HG03521 (cell line): ENCODE measurements at regions not wholly inside any gene's neighbourhood (a gene's known extent, or its start where the extent isn't known, plus 50 kb on each side); places are given as distances from the start of the nearest gene placed in this dataset.
"Not testable (repeated sequence)": the region's sequence is repeated elsewhere in the genome, so short reads cannot be mapped to it uniquely, and the experiment has no call there.

Experiments
- ATAC-seq: cut with Tn5 transposase; IDR thresholded peaks from one replicate; pipeline ENCODE4 v1.9.1; 2021; ENCODE audit warnings: mild to moderate bottlenecking, moderate library complexity; ENCODE audit not compliant: unreplicated experiment

DNA sequence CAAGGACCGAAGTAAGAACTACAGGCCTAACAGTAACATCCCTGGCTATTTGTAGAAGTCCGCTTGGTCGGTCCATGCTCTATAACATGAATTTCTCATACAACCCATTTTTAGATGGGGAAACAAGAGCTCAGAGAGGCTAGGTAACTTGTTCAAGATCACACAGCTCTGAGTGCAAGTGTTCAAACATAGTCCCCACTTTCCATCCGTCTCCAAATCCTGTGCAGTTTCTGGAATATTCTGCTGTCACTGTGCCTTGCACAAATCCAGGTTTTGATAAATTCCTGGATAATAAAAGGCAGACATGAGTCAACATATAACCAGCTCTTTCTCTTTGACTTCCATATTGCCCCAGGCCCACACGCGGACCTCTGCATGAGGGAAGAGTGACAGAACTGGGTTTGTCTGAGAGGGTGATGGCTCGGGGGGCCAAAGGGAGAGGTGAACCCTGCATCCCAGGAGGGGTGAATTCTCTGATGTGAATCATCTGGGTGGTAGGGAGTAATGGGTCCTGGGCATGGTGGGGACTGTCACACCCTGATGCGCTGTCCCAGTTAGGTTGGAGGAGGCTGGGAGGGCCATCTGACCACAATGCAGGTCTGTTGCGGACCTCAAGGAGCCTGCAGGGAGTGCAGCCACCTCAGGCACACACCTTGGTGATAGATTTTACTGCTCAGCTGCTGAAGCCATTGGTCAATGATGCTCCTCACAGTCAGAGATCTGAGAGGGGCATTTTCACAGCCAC, 162.2 kb downstream of the SMAD6 start:
- ATAC-seq = no peak

DNA sequence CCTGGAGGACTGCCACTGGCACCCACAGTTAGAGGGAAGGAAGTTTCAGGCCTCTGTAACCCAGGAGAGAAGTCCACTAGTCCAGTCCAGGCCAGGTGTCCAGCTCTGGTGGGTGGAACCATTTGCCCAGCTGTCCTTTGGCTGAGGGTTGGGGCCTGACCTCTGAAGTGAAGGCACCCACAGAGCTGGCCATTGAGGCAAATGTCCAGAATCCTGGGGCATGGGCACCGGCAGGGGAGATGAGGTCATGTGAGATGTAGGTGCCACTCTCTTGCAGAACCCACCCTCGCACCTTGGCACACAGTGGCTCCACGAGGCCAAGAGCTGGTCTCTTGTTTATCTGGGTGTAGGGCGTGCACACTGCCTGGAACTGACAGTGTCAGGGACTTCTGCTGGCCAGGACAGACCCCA, 162.8 kb downstream of the SMAD6 start:
- ATAC-seq = no peak

DNA sequence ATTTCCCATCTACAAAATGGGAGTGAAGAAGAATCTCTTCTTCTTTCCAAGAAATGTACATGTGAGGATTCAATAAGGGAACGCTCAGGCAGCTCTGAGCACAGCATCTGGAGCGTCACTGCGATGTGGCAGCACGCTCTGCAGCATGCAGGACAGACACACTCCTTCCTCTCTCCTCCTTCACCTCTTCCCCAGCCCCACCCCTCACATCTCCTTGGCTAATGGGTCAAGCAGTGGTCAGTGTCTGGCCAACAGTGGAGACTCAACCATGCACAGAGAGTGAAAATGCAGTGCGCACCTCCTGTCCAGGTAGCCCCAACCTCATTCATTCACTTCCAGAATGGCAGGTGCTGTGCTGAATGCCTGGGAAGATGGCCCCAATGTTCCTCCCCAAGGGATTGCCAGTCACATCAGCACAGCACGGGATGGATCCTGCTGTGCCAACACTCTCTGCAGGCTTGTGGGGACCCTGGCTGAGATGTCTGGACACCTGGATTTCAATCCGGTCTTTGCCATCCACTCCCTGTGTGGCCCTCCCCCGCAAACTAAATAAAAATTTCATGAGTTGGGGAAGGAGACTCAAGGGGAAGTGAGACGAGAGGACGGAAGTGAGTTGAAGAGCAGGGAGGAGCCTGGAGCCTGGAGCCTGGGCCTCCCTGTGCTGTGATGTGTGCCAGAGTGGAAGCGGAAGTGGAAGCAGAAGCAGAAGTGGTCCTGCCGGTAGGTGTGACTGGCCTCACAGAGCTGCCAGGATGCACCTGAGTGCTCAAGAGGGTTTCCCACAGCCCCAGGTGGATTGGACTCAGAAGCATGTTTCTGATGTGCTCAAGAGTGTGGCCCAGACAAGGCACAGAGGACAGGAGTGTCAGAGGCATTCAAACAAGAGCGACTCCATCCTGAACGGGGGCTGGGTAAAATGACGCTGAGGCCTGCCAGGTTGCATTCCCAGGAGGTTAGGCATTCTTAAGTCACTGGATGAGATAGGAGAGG, 163.9 kb downstream of the SMAD6 start:
- peak; percentile 81 for ATAC-seq

DNA sequence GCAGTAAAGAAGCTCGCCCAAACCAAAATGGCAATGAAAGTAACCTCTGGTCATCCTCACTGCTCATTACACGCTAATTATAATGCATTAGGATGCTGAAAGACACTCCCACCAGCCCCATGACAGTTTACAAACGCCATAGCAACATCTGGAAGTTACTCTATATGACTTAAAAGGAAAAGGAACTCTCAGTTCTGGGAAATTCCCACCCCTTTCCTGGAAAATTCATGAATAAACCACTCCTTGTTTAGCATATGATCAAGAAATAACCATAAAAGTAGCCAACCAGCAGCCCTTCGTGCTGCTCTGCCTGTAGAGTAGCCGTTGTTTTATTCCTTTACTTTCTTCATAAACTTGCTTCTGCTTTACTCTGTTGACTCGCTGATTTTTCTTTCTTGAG, 164.6 kb downstream of the SMAD6 start:
- no peak for ATAC-seq

DNA sequence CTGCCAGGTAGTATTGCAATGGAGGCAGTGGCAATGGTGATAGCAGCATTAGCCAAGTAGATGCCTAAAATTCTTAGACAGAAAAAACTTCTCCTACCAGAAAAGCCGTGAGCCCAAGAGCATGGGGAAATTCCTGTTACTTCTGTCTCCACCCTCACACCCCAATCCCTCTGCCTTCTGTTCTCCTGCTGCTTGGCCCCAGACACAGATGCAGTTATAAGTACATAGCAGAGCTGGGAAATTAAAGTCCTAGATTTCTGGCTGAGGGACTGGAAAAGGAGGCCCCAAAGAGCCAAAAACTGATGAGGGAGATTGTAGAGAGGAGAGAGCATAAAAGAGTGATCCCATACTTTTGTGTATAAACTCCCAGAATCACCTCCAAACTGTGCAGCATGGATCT, 166.9 kb downstream of the SMAD6 start:
- no peak for ATAC-seq

DNA sequence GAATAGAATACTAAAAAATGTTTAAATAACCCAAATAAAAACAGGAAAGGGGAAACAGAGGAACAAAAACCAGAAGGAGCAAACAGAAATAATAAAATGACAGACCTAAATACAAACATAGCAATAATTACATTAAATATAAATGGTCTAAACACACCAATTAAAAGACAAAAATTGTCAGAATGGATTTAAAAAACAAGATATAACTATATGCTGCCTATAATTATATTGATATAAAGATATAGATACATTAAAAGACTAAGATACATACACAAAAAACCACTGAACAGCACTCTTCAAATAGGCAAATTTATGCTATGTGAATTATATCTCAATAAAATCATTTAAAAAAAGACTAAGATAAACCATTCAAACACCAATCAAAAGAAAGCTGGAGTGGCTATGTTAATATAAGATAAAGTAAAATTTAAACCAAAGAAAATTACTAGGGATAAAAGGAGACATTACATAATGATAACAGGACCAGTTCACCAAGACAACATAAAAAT, 168.9 kb downstream of the SMAD6 start:
- no peak for ATAC-seq

DNA sequence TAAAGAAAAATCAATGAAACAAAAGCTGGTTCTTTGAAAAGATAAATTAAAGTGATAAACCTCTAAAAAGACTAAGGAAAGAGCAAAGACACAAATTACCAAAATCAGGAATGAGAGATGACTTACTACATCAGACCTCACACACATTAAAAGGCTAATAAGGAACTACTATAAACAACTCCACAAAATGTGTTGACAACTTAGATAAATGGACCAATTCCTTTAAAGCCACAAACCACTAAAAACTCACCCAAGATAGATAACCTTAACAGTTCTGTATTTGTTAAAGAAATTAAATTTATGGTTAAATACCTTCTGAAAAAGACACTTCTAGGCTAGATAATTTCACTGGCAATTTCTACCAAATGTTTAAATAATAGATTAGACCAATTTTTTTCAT, 170.4 kb downstream of the SMAD6 start:
- no peak for ATAC-seq

DNA sequence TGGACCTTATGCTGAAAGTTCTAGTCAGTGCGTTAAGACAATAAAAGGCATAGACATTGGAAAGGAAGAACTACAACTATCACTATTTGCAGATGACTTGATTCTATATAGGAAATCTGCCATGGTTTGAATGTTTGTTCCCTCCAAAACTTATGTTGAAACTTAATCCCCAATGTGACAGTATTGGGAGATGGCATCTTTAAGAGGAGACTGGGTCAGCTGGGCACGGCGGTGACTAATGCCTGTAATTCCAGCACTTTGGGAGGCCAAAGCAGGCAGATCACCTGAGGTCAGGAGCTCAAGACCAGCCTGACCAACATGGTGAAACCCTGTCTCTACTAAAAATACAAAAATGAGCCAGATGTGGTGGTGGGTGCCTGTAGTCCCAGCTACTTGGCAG, 171.3 kb downstream of the SMAD6 start:
- ATAC-seq = not testable (repeated sequence)

DNA sequence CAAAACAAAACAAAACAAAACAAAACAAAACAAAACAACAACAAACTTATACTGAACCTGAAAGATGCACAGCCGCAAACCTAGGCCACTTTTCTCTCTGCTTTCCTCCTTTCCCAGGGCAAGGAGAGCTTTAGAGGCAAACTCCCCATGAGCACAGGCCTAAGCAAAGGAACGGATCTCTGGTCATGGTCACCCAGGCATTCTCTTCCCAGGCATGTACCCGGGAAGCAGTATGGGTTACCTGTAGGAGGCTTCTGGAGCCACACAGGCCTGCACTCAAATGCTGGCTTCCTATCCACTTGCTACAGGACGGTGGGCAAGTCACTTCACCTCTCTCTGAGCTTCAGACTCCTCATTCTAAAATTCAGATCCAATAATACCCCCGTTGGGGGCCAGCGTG, 171.8 kb downstream of the SMAD6 start:
- ATAC-seq = no peak

DNA sequence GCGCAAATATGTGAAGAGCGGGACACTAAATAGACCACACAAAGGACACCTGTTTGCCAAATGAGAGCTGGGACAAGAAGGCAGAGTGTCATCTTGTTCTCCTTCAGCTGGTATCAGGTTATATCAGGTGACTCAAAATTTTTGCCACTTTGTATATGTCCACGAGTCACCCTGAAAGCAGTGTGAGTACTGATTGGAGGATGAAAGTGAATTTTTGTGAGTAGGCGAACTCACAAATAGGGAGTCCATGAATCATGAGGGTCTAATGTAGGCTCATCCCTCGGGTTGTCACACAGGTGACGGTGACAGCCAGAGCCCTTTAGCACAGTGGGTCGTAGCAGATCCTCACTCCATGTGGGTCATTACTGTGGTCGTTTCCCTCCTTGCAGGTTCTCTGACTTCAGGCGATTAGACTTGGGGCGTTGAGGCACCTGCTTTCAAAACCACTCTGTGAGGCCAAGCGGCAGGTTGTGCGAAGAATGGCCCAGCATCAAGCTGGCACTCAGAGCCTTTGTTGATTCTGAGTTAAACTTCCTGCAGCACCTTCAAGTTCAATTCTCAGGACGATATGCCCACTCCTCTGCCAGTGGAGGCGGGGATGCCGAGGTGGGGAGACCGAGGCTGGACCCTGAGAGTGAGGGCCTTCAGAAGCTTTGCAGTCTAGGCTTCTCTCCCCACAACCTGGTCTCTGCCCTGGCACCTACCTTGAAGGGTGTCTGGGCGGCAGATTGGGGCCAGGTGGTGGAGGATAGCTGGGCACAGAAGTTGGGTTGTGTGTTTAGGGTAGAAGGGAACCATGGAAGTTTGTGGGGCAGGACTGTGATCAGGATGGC, 173.8 kb downstream of the SMAD6 start:
- no peak for ATAC-seq

DNA sequence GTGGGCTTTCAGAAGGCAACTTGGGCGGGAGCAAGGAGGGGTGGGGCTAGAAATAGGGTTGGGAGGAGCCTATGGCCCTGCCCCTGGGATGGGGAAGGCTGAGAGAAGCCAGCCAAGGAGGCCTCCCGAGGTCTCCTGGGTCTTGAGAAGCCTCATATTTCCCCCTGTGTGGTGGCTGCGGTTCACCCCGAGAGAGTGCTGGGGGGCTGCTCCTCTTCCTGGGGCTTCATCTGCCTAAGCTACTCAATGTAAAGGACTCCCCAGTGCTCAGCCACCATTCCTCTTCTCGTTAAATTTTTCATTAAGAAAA, 174.3 kb downstream of the SMAD6 start:
- ATAC-seq = no peak

DNA sequence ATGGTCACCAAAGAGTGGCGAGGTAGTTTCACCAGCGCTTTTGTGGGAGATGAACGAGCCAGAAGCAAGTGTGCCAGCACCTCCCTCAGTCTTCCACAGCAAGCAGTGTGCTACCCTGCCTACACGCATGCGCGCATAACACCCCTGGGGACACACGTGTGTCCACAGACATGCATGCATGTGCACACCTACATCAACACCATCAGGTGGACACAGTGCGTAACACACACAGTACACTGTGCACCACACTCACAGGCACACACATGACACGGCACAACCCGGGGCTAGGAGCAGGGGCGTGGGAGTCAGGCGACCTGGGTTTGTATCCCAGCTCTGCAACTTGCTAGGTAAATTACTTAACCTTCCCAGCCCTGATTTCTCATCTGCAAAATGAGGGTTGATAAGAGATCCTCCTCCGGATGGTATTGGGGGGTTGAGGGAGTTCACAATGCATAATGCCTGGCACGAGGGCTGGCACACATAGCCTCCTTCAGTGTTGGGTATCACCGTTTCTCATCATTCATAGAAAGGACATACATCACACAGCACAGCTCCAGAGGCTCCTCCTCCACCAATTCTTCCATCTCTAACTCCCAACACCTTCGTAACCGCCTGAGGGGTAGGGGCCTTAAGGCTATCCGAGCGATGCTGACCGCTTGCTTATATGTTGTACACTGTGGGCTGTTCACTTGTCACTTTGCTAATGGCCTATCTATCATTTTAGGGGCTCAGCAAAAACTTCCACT, 174.9 kb downstream of the SMAD6 start:
- no peak for ATAC-seq

DNA sequence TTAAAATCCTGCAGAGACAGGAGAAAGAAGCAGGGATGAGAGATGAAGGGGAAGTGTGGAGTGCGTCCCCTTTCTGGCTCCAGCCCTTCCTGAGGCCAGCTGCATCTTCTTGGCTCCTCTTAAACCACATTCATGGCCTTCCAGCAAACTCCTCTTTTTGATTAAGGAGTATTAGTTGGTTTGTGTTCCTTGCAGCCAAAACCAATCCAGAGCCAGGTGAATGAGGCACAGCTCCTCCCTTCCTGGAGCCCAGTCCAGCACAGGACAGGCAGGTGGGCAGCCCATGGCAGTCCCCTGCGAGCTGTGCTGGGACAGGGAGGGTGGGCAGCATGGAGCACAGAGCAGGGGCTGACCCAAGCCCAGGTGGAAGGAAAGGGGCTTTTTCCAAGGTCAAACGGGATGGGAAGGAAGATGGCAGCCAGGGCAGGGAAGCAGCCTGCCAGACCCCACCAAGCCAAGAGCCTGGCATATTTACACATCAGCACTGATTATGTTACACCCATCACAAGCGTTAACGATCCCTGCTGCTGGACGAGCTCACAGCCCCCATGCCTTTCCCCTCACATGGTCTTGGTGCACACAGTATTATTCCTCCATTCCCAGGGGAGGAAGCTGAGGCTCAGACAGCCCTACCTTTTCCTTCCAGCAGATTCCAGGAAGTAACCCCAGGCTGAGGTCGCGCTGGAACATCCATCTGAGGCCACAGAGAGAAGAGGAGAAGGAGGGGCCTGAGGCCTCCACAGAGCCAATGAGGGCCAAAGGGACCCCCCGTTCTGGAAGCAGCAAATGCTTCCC, 175.6 kb downstream of the SMAD6 start:
- no peak for ATAC-seq

DNA sequence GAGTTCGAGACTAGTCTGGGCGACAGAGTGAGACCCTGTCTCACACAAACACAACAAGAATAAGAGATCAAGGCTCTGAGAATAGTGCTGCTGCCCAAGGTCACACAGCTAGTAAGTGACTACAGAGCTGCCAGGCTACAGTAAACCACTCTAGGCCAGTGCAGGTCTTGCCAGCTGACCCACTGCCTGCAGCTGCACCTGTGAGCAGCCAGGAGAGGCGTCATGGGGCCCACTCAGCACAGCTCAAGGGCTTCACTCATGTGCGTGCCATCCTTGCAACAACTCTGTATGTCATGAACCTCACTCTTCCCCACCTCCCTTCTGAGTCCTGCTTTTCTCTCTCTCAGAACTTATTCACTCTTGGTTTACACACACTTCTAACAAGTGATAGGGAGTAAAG, 176.7 kb downstream of the SMAD6 start:
- no peak for ATAC-seq

DNA sequence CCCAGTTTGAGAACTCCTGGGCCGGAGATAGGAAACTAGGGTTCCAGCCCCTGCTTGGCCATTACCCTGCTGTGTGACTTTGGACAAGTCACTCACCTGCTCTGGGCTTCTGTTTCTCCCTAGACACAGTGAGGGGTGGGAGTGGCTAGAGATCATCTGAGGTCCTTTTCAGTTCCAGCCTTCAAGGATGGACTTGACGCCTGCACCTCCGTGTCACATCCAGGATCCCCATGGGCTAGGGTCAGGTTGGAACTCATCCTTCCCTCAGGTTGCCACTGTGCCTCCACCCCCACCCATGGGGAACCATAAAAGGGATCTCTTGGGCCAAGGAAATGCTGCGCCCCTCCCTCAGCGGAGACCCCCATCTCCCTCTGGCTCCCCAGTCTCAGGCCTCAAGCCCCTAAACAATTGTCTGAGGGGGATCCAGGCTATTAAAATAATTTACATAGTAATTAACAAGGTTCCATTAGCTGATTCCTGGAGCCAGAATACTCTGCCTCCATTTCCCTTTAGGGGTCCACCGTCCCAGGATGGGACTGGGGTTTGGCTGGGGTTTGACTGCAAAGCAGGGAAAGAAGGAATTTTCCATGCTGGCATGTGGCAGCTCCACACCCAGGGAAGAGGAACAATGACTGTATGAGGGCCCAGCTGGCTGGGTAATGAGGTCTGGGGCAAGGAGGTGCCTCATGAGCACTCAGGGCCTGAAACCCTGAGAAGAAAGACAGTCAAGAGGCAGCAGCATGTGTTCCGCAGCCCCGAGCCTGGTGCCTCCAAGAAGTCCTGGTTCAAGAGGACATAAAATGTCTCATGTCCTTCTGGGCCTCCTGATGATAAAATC, 177.7 kb downstream of the SMAD6 start:
- ATAC-seq = no peak

DNA sequence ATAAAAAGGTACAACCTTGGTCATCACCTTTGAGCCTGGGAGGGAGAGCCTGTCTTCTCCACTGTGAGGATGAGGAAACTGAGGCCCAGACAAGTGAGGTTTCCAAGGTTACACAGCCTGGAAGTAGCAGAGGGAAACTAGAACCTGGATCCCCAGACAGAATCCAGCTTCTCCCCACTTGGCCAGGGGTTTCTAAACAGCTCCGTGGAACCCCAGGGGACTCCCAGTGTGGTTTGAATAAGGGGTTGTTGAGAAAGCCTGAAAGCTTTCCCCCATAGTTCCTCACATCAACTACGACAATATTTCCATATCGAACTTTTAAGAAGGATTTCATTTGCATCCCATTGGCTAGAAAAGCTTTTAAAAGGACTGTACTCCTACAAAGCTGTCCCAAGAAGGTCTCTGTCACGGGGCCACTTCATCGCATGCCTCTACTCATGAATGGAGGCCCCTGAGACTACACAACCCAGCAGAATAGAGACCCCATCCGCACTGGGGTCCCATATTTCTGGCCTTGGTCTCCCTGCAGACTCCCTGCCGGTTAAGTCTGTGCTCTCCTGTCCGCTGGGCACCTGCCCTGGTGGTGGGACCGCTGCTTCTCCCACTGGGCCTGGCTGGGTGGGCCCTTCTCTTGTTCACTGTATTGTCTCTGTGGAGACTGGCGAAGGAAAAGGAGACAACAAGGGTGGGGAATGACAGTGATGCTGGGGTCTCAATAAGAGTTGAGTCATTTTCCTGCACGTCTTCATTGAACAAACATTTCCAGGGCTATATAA, 178.5 kb downstream of the SMAD6 start:
- ATAC-seq = no peak

DNA sequence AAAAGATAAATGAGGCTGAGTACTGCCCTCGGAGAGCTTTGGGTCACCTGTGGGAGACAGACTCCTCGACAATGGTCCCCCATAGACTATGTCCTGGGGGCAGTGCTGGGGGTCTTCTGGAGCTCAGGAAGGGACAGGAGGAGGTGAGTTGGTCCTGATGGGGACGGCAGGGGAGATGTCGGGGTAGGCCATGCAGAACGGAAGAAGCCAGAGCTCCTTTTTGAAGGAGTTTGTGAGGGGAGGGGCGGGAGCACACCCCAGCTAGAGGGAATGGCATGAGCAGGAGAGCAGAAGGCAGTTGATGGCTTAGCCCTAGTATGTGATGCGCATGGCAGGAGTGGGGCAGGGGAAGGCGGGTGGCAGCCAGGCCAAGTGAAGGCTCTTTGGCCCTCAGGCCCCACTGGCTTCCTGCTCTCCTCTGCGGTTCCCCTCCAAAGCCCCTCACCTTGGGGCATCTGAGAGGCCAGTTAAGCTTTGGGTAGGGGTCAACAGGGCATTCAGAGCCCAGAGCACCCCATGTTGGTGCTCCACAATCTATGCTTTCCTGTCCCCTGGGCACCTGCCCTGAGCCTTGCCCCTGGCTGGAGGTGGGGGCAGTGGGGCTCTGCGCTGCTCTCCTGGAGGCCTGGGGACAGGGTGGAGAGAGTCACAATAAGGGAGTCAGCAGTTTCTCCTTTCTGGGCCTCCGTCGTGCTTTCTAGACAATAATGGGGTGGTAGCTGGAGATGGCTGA, 179.3 kb downstream of the SMAD6 start:
- ATAC-seq = no peak
